Colonic mucosa (tissue), 4 donors: ENCODE measurements at regions not wholly inside any gene's neighbourhood (a gene's known extent, or its start where the extent isn't known, plus 50 kb on each side); places are given as distances from the start of the nearest gene placed in this dataset.

Experiments
- DNase-seq: peaks from one replicate; pipeline ENCODE4 v3.0.0-alpha.2; 2020
- H3K27ac ChIP-seq: fragments of 200-600 bp; one replicate; pipeline ENCODE4 v1.8.0; 2021
- H3K27me3 ChIP-seq: fragments of 200-600 bp; one replicate; pipeline ENCODE4 v1.8.0; 2021
- H3K36me3 ChIP-seq: fragments of 200-600 bp; one replicate; pipeline ENCODE4 v1.8.0; 2021
- H3K4me1 ChIP-seq: fragments of 200-600 bp; one replicate; pipeline ENCODE4 v1.8.0; 2021; ENCODE audit warnings: mild to moderate bottlenecking
- H3K4me3 ChIP-seq: fragments of 200-600 bp; one replicate; pipeline ENCODE4 v1.8.0; 2021
- H3K9ac ChIP-seq, 2 donors: one replicate each; pipeline ENCODE4 v1.7.0; 2013; ENCODE audit warnings: control low read depth in 2 of 2, low read depth in 2 of 2, low read length in 2 of 2
- H3K9me3 ChIP-seq: fragments of 200-600 bp; one replicate; pipeline ENCODE4 v1.8.0; 2021
- CTCF ChIP-seq: fragments of 200-600 bp; IDR thresholded peaks from one replicate; pipeline ENCODE4 v1.8.0; 2022; ENCODE audit warnings: antibody characterized with exemption, mild to moderate bottlenecking
- intact Hi-C: fragments of 100-400 bp; cut with DNase I; formaldehyde crosslinking; loops from one replicate; pipeline ENCODE4 v1.14.1; 2022
- donor health status: healthy.
- donor health status: DM: no; HTN: no; CAD: no.
- donor health status: DM: no; HTN: no; CAD: no.

- TF ChIP-seq CTCF, result no peak
- H3K27me3 ChIP-seq, result no peaks in the 10 kb centered on the region
- H3K27ac ChIP-seq, result no peak overlapping the region
- no peaks in the 10 kb centered on the region for H3K36me3 ChIP-seq
- intact Hi-C loops, result no loop called here
- H3K9me3 ChIP-seq, result no peaks in the 10 kb centered on the region
- no peak overlapping the region for H3K9ac ChIP-seq
- DNase-seq, result no peak
- H3K4me1 ChIP-seq, result no peaks in the 10 kb centered on the region
- H3K4me3 ChIP-seq, result no peak overlapping the region
These were observed 393.0 kb upstream of the SLC35B3 start for GRCh38 chr6:8828376-8828775.

GRCh38 chr6:8825726-8826125 lies 390.4 kb upstream of the SLC35B3 start:
- Histone ChIP-seq H3K9ac (no peak overlapping the region), H3K36me3 (no peaks in the 10 kb centered on the region), H3K4me1 (no peaks in the 10 kb centered on the region), H3K27me3 (no peaks in the 10 kb centered on the region), H3K9me3 (no peaks in the 10 kb centered on the region), H3K27ac (no peak overlapping the region), H3K4me3 (no peak overlapping the region)
- intact Hi-C loops, result no loop called here
- no peak for TF ChIP-seq CTCF
- no peak for DNase-seq

GRCh38 chr6:8821981-8822381 lies 386.6 kb upstream of the SLC35B3 start:
- no peak for DNase-seq
- Histone ChIP-seq H3K4me3 (no peak overlapping the region), H3K9me3 (no peaks in the 10 kb centered on the region), H3K27me3 (no peaks in the 10 kb centered on the region), H3K36me3 (no peaks in the 10 kb centered on the region), H3K27ac (no peak overlapping the region), H3K4me1 (no peaks in the 10 kb centered on the region), H3K9ac (no peak overlapping the region)
- no peak for TF ChIP-seq CTCF
- intact Hi-C loops, result no loop called here

- H3K4me1 ChIP-seq, result no peaks in the 10 kb centered on the region
- H3K9me3 ChIP-seq, result no peaks in the 10 kb centered on the region
- H3K9ac ChIP-seq, result no peak overlapping the region
- no peak for DNase-seq
- H3K4me3 ChIP-seq, result no peak overlapping the region
- intact Hi-C loops, result no loop called here
- H3K27me3 ChIP-seq, result no peaks in the 10 kb centered on the region
- H3K36me3 ChIP-seq, result no peaks in the 10 kb centered on the region
- TF ChIP-seq CTCF, result no peak
- no peak overlapping the region for H3K27ac ChIP-seq
These were observed 385.0 kb upstream of the SLC35B3 start for GRCh38 chr6:8820313-8820712.

- Histone ChIP-seq H3K9ac (no peak overlapping the region), H3K4me3 (no peak overlapping the region), H3K9me3 (no peaks in the 10 kb centered on the region), H3K27ac (no peak overlapping the region), H3K36me3 (no peaks in the 10 kb centered on the region), H3K4me1 (no peaks in the 10 kb centered on the region), H3K27me3 (no peaks in the 10 kb centered on the region)
- intact Hi-C loops, result no loop called here
- TF ChIP-seq CTCF, result no peak
- DNase-seq, result no peak
These were observed 384.1 kb upstream of the SLC35B3 start for GRCh38 chr6:8819446-8819845.

GRCh38 chr6:8814440-8815000 lies 379.2 kb upstream of the SLC35B3 start:
- Histone ChIP-seq H3K27ac (no peak overlapping the region), H3K9me3 (no peaks in the 10 kb centered on the region), H3K36me3 (no peaks in the 10 kb centered on the region), H3K4me3 (no peak overlapping the region), H3K4me1 (no peaks in the 10 kb centered on the region), H3K9ac (no peak overlapping the region), H3K27me3 (no peaks in the 10 kb centered on the region)
- intact Hi-C loops, result no loop called here
- DNase-seq, result no peak
- no peak for TF ChIP-seq CTCF
